ENCODE measurements at regions not wholly inside any gene's neighbourhood (a gene's known extent, or its start where the extent isn't known, plus 50 kb on each side); places are given as distances from the start of the nearest gene placed in this dataset.

GRCh38 chr16:85486256-85486915 is 126.7 kb upstream of the GSE1 start:
- DNase-seq: no peak

- no peak for DNase-seq
Observed at GRCh38 chr16:85488414-85488813, 124.7 kb upstream of the GSE1 start.

GRCh38 chr16:85490407-85491057 is 122.6 kb upstream of the GSE1 start:
- DNase-seq: no peak

- peak; percentile 35 for DNase-seq
Observed at GRCh38 chr16:85491058-85491771, 121.9 kb upstream of the GSE1 start.

GRCh38 chr16:85491798-85492294 is 121.3 kb upstream of the GSE1 start:
- DNase-seq: no peak

- DNase-seq: no peak
Observed at GRCh38 chr16:85492295-85492864, 120.7 kb upstream of the GSE1 start.

GRCh38 chr16:85494315-85494714 is 118.8 kb upstream of the GSE1 start:
- no peak for DNase-seq

GRCh38 chr16:85495259-85495658 is 117.9 kb upstream of the GSE1 start:
- DNase-seq: no peak

GRCh38 chr16:85495823-85496538 is 117.1 kb upstream of the GSE1 start:
- DNase-seq: no peak

- no peak for DNase-seq
Observed at GRCh38 chr16:85497622-85498314, 115.4 kb upstream of the GSE1 start.

GRCh38 chr16:85498607-85499006 is 114.5 kb upstream of the GSE1 start:
- DNase-seq: no peak

- DNase-seq: no peak
Observed at GRCh38 chr16:85500220-85500619, 112.9 kb upstream of the GSE1 start.

- no peak for DNase-seq
Observed at GRCh38 chr16:85501900-85502299, 111.2 kb upstream of the GSE1 start.

GRCh38 chr16:85502357-85502756 is 110.8 kb upstream of the GSE1 start:
- no peak for DNase-seq

GRCh38 chr16:85503679-85504231 is 109.4 kb upstream of the GSE1 start:
- no peak for DNase-seq

- no peak for DNase-seq
Observed at GRCh38 chr16:85504242-85504641, 108.9 kb upstream of the GSE1 start.

GRCh38 chr16:85505794-85506634 is 107.1 kb upstream of the GSE1 start:
- no peak for DNase-seq

- no peak for DNase-seq
Observed at GRCh38 chr16:85506635-85506911, 106.5 kb upstream of the GSE1 start.

GRCh38 chr16:85507342-85507741 is 105.8 kb upstream of the GSE1 start:
- DNase-seq: no peak

- no peak for DNase-seq
Observed at GRCh38 chr16:85508388-85508787, 104.7 kb upstream of the GSE1 start.

GRCh38 chr16:85508993-85509392 is 104.1 kb upstream of the GSE1 start:
- DNase-seq: no peak
